ENCODE measurements at regions not wholly inside any gene's neighbourhood (a gene's known extent, or its start where the extent isn't known, plus 50 kb on each side); places are given as distances from the start of the nearest gene placed in this dataset.

GRCh38 chr6:26194329-26194701 is 107.1 kb downstream of the HFE start:
- Histone ChIP-seq H3K27ac (no peak overlapping the region), H3K27me3 (ENCODE audit: insufficient read depth, low read depth, severe bottlenecking) (no peaks in the 10 kb centered on the region), H3K36me3 (no peaks in the 10 kb centered on the region), H3K9me3 (ENCODE audit: severe bottlenecking) (peaks cover 7% of the 10 kb centered on the region), H3K4me3 (ENCODE audit: low read depth, low read length) (no peak overlapping the region)
- TF ChIP-seq CTCF (IDR thresholded peaks at IDR 0.05; ENCODE audit: low read depth, low read length): no peak
- no peak for DNase-seq

DNA sequence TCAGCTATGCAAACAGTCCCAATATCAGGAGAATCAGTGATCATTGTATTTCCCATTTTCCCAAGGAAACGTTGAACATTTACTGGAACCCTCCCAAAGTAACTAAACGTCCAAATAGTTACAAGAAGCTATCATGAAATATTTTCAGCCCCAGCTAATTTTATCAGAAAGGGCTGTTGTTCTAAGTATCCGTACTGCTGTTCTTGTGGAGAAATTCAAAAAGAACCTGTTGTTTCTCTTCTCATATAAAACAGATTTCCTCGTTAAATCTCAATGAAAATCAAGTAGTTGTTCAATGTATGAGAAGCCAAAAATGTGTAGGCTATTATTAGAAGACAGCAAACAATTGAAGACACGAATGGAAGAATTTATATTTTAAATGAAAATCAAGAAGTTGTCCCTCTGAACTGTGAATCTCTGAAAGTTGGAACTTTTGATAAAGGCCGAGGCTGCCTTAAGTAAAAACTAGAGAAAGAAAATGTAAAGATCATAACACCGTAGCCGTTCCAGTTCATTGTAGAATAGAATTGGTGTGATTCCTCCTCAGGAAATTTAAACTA is 107.7 kb downstream of the HFE start:
- no peaks in the 10 kb centered on the region for H3K36me3 ChIP-seq
- DNase-seq: no peak
- H3K9me3 ChIP-seq (ENCODE audit: severe bottlenecking): peaks cover 9% of the 10 kb centered on the region
- H3K4me3 ChIP-seq (ENCODE audit: low read depth, low read length): no peak overlapping the region
- no peak for TF ChIP-seq CTCF (IDR thresholded peaks at IDR 0.05; ENCODE audit: low read depth, low read length)
- no peaks in the 10 kb centered on the region for H3K27me3 ChIP-seq (ENCODE audit: insufficient read depth, low read depth, severe bottlenecking)
- no peak overlapping the region for H3K27ac ChIP-seq

DNA sequence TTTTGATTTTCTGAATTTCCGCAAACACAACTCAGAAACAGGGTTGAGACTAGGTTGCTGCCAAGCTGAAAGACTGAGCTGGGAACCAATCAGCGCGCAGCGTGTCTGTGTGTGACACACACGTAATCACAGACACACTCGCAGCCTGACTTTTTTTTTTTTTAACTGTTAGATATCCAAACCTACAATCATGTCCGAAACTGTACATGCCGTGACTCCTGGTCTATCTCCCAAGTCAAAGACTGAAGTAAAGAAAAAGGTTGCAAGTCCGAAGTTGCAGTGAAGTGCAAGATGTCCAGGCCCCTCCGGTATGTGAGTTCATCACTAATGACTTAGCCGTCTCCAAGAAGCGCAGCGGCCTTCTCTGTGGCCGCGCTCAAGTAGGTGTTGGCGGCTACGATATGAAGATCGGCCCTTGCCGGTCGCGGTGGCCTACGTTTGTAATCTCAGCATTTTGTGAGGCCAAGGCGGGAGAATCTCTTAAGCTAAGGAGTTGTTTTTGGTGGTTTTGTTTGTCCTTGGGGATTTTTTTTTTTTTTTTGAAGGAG is 108.2 kb downstream of the HFE start:
- DNase-seq: no peak
- H3K9me3 ChIP-seq (ENCODE audit: severe bottlenecking): peaks cover 9% of the 10 kb centered on the region
- no peaks in the 10 kb centered on the region for H3K27me3 ChIP-seq (ENCODE audit: insufficient read depth, low read depth, severe bottlenecking)
- TF ChIP-seq CTCF (IDR thresholded peaks at IDR 0.05; ENCODE audit: low read depth, low read length): no peak
- no peaks in the 10 kb centered on the region for H3K36me3 ChIP-seq
- no peak overlapping the region for H3K27ac ChIP-seq
- no peak overlapping the region for H3K4me3 ChIP-seq (ENCODE audit: low read depth, low read length)

DNA sequence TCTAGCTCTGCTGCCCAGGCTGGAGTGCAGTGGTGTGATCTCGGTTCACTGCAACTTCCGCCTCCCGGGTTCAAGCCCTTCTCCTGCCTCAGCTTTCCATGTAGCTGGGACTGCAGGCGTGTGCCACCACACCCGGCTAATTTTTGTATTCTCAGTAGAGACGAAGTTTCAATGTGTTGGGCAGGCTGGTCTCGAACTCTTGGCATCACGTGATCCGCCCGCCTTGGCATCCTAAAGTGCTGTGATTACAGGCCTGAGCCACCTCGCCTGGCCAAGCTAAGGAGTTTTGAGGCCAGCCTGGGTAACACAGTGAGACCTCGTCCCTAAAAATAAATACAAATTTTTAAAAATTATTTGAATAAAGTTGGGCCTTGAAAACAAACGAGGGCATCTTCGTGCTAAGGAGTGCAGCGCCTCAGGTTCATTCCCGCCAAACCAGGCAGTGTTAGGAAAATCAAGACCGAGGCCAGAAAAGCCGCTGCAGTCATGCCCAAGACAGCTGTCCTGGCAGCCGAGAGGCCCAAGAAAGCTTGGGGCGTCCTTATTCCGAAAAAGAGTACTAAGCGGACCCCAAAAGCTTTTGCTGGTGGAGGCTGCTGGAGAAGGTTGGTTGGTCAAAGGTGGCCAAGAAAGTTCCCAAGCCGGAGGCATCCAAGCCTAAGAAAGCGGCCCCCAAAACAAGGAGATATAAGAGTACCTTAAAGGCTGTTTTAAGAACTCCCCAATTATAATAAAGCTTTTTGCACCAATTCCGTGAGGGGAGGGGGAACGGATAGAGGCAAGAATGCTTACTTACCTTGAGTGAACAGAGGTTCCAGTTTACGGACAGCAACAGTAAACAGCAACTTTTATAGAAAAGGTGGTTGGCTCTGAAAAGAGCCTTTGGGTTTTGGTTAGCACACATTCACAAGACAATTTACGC is 109.0 kb downstream of the HFE start:
- H3K27ac ChIP-seq: no peak overlapping the region
- peaks cover 9% of the 10 kb centered on the region for H3K9me3 ChIP-seq (ENCODE audit: severe bottlenecking)
- H3K27me3 ChIP-seq (ENCODE audit: insufficient read depth, low read depth, severe bottlenecking): no peaks in the 10 kb centered on the region
- H3K36me3 ChIP-seq: no peaks in the 10 kb centered on the region
- no peak for DNase-seq
- TF ChIP-seq CTCF (IDR thresholded peaks at IDR 0.05; ENCODE audit: low read depth, low read length): no peak
- no peak overlapping the region for H3K4me3 ChIP-seq (ENCODE audit: low read depth, low read length)

GRCh38 chr6:26196846-26197635 is 109.8 kb downstream of the HFE start:
- no peak for TF ChIP-seq CTCF (IDR thresholded peaks at IDR 0.05; ENCODE audit: low read depth, low read length)

More at GRCh38 chr6:26196846-26197635, 109.8 kb downstream of the HFE start:
- Histone ChIP-seq H3K27me3 (ENCODE audit: insufficient read depth, low read depth, severe bottlenecking) (no peaks in the 10 kb centered on the region), H3K9me3 (ENCODE audit: severe bottlenecking) (peaks cover 9% of the 10 kb centered on the region), H3K4me3 (ENCODE audit: low read depth, low read length) (no peak overlapping the region), H3K27ac (no peak overlapping the region), H3K36me3 (no peaks in the 10 kb centered on the region)
- no peak for DNase-seq

Measured in WERI-Rb-1 (cell line).